ENCODE measurements at regions not wholly inside any gene's neighbourhood (a gene's known extent, or its start where the extent isn't known, plus 50 kb on each side); places are given as distances from the start of the nearest gene placed in this dataset.

DNA sequence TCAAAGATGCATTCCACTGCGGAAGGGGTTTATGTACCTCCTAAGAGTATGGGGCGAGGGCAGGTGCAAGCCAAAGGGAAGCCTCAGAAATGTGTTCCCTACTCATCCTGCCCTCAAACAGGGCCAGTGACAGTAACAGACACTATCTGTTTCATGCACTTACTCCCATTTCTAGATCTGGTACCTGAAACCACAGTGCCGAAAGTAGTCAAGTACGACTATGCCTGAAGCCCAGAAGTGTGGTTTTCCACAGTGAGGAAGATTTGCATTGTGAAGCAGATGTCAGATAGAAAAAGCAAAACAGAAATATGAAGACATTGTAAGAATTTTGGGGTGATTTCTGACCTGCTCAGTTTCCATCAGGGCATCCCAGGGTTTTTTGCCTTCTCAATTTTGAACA lies 748.7 kb downstream of the RNF144A start:
- Mint-ChIP-seq H3K36me3 (ENCODE audit: low read depth) (no peaks in the 10 kb centered on the region), H3K4me3 (no peak overlapping the region)

DNA sequence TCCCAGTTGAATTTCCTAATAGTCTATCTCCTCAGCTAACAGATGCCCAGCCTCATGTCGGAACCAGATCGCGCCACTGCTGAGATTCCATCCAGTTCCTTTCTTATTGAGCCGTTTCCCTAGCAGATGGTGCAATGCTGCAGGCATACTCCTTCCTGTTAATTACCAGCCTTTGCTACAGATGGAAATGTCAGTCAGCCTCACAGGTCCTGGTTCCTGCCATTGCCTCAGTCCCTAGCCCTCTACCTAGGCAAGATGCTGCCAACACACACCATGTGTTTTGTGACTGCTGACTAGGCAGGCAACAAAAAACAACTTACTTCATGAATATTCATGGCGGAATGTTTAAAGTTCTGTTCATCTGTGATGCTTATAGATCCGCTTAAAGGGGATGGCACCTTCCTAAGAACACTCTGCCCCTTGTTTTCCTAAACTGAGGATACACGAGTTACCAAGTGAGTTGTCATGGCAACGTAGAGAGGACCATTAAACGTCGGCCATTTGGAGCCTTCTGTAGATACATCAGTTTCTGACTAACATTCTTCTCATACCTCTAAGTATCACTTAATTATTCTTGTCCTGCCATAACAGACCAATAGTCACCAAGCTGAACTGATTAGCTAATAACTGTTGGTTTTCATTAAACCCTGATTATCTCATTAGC lies 749.5 kb downstream of the RNF144A start:
- H3K9me3 Mint-ChIP-seq: no peaks in the 10 kb centered on the region
- H3K27ac Mint-ChIP-seq: no peak overlapping the region
- no peaks in the 10 kb centered on the region for H3K36me3 Mint-ChIP-seq (ENCODE audit: low read depth)
- H3K4me3 Mint-ChIP-seq: no peak overlapping the region
- H3K4me1 Mint-ChIP-seq (ENCODE audit: low read depth): peaks cover 25% of the 10 kb centered on the region
- no peaks in the 10 kb centered on the region for H3K27me3 Mint-ChIP-seq

More for the DNA sequence above, 748.7 kb downstream of the RNF144A start:
- no peak overlapping the region for H3K27ac Mint-ChIP-seq
- no peaks in the 10 kb centered on the region for H3K27me3 Mint-ChIP-seq
- H3K4me1 Mint-ChIP-seq (ENCODE audit: low read depth): peaks cover 16% of the 10 kb centered on the region
- peaks cover 1% of the 10 kb centered on the region for H3K9me3 Mint-ChIP-seq

DNA sequence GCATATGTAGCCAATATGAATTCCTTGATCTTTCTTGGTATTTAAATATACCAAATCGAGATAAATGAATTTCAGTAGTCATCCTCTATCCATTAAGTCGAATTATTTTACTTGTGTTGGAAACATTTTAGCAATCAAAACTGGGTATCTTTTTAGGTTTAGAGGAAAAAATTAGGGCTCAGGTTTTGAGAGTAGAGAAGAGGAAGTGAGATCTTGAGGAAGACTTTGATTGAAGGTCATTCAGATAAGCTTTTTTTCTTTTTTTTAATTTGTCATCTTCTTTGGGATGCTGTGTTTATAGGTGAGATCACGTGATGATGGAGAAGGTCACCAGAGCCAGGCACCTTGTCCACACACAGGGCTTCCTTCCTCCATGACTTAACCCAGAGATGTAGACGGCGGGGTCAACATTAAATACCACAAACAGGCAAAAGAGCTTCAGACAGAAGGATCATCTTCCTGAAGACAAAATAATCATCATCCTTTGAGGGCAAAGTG lies 750.1 kb downstream of the RNF144A start:
- no peaks in the 10 kb centered on the region for H3K36me3 Mint-ChIP-seq (ENCODE audit: low read depth)
- H3K4me1 Mint-ChIP-seq (ENCODE audit: low read depth): peaks cover 31% of the 10 kb centered on the region
- H3K4me3 Mint-ChIP-seq: no peak overlapping the region

DNA sequence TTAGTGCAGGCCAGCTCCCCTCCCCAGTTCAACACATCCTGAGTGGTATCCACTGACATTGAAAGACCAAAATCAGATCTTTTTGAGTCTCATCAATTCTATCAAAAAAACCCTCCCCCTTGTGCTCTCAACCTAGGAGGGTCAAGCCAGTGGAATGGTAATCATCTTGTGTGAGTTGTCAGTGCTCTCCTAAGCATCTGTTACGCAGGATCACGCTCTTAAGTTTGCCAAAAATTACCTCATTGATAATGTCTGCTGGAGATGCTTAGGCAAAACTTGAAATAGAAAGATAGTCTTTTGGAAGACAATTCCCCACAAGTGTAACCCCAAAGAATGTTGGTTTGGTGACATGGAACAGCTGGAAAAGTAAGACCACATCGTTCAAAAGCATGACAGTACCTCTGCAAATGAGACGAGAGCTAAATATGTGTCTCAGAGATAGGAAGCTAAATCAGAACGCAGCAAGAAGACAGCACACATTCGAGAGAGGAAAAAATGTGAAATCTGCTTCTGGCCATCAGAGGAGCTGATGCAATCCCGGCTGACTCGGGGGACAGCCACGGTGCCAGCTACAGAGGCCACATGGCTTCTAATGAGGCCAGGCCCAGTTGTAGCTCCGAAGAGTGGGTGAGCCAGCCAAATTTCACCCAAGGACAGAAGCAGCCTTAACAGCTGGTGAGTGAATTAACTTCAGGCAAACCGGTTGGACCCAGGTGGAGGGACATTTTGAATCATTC lies 753.9 kb downstream of the RNF144A start:
- Mint-ChIP-seq H3K27ac (peak overlapping the region; percentile 92), H3K9me3 (peaks cover 3% of the 10 kb centered on the region), H3K4me1 (ENCODE audit: low read depth) (peaks cover 58% of the 10 kb centered on the region), H3K27me3 (no peaks in the 10 kb centered on the region), H3K36me3 (ENCODE audit: low read depth) (peaks cover 4% of the 10 kb centered on the region), H3K4me3 (peak overlapping the region; percentile 38)

More for the DNA sequence above, 750.1 kb downstream of the RNF144A start:
- Mint-ChIP-seq H3K27ac (no peak overlapping the region), H3K27me3 (no peaks in the 10 kb centered on the region), H3K9me3 (no peaks in the 10 kb centered on the region)

DNA sequence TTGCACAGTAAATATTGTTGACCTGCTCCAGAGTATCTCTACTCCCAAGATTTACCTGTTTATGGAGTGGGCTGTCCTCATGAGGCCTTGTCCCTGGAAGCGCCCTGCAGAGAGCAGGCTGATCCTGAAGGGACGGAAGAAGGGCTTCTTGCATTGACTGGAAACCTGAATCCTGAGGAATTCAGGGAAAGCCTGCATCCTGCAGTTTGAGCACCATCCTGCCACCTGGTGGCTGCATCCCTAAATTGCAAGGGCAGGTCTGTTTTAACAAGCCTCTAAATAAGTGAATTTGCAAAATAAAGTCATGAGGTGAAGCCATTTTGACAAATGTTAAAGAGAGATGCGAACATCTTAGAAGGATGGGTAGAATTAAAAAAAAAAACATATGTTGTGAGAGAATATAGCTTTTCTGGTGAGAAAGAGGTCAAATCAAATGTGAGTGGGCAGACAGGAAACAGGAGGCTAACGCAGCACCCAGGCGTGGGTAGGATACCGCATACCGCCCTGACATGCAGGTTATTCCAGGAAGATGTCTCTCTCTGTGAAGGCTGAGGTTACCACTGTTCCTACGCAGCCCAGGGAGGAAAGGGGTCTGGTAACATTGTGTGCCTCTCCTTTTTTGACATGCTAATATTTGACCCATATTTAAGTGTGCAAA lies 754.9 kb downstream of the RNF144A start:
- no peaks in the 10 kb centered on the region for H3K27me3 Mint-ChIP-seq
- H3K9me3 Mint-ChIP-seq: peaks cover 3% of the 10 kb centered on the region
- peak overlapping the region; percentile 92 for H3K27ac Mint-ChIP-seq
- peaks cover 4% of the 10 kb centered on the region for H3K36me3 Mint-ChIP-seq (ENCODE audit: low read depth)
- H3K4me3 Mint-ChIP-seq: peak overlapping the region; percentile 50
- H3K4me1 Mint-ChIP-seq (ENCODE audit: low read depth): peaks cover 62% of the 10 kb centered on the region

DNA sequence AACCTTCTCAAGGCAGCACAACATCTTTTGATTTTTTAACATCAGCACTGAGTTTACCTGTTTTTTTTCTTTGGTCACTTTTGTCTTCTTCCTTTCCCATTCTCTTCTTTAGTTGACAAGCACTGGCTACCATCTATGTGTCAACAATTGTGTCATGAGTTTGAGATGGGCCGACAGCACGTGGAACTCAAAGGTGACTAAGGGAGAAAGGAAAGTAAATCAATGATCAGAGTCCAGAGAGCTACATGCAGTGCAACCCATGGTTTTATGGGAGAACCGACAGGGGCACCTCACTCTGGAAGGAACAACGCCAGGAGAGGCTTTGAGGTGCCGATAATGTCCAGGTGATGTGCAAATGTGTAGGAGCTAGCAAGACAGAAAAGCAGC lies 755.5 kb downstream of the RNF144A start:
- Mint-ChIP-seq H3K4me1 (ENCODE audit: low read depth) (peaks cover 58% of the 10 kb centered on the region), H3K27ac (peak overlapping the region; percentile 92), H3K27me3 (no peaks in the 10 kb centered on the region), H3K4me3 (peak overlapping the region; percentile 50), H3K9me3 (peaks cover 3% of the 10 kb centered on the region), H3K36me3 (ENCODE audit: low read depth) (peaks cover 4% of the 10 kb centered on the region)

DNA sequence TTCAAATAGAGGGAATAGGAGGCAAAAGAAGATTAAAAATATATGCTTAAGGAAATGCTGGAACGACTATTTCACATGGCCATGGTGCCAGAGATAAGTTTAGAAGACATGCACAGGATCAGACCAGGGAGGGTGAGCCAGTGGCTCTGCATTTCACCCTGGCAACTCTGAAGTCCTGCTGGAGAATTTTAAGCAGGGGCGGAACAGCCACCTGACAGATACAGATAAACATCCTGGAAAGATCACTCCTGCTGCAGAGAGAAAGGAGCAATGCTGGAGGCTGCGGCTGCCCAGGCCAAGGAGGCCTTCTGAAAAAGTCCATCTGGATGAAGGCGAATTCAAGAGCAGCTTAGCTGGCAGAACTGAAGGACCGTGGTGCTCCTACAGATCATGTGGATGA lies 755.9 kb downstream of the RNF144A start:
- Mint-ChIP-seq H3K9me3 (peaks cover 3% of the 10 kb centered on the region), H3K4me1 (ENCODE audit: low read depth) (peaks cover 58% of the 10 kb centered on the region), H3K27me3 (no peaks in the 10 kb centered on the region), H3K4me3 (peak overlapping the region; percentile 50), H3K36me3 (ENCODE audit: low read depth) (peaks cover 4% of the 10 kb centered on the region), H3K27ac (peak overlapping the region; percentile 92)

DNA sequence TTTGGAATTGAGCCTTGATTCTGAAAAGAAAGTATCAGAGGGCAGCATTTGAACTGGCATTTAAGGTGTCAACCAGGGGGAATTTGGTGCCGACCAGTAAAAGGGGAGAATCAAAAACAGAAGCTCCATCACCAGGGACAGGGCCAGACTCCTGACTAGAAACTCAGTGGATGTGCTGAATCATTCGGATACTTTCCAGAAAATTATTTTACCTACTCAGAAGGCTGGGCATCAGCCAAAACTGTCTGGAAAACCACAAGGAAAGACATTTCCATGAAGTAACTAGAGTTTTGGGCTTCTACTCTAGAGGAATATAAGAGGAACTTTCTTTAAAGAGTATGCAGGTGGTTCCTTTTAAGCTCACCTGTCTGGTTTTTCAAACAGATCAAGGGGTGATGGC lies 756.6 kb downstream of the RNF144A start:
- Mint-ChIP-seq H3K4me1 (ENCODE audit: low read depth) (peaks cover 58% of the 10 kb centered on the region), H3K9me3 (peaks cover 3% of the 10 kb centered on the region), H3K27me3 (no peaks in the 10 kb centered on the region), H3K27ac (peak overlapping the region; percentile 32), H3K4me3 (no peak overlapping the region), H3K36me3 (ENCODE audit: low read depth) (peaks cover 4% of the 10 kb centered on the region)

DNA sequence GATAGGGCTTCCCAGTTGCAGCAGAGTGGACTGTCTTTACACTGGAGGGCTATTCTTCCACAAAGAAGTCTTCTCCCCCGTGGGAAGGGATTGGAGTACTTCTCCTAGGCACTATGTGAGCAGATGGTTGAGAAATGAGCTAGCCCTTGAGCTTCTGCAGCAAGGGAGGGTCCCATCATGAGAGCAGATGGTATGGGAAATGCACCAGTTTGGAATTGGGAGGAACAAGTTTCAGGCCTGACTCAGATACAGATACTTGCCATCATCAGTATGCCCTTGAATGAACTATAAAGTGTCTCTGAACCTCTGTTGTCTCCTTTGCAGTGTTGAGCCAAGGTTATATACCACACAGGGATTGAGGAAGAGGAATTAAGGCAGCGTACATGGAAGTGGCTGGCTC lies 757.4 kb downstream of the RNF144A start:
- Mint-ChIP-seq H3K27me3 (no peaks in the 10 kb centered on the region), H3K36me3 (ENCODE audit: low read depth) (peaks cover 4% of the 10 kb centered on the region), H3K27ac (no peak overlapping the region), H3K4me1 (ENCODE audit: low read depth) (peaks cover 63% of the 10 kb centered on the region), H3K4me3 (no peak overlapping the region), H3K9me3 (peaks cover 3% of the 10 kb centered on the region)

DNA sequence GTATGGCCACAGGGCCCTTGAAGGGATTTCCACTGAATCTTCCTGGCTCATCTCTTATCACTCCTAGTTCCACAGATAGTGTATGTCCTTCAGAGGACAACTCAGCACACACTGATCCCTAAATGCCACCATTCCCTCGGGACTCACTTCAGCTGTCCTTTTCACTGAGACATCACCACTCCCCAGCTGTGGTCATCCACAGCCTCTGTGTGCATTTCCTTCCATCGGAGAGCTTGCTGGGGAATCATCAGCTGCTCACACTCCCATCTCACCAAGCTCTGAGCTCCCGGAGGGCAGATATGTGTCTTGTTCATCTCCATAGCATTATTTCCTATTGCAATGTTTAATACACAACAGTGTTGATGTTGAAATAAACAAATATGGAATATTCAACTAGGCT lies 759.5 kb downstream of the RNF144A start:
- peaks cover 4% of the 10 kb centered on the region for H3K36me3 Mint-ChIP-seq (ENCODE audit: low read depth)
- peaks cover 45% of the 10 kb centered on the region for H3K4me1 Mint-ChIP-seq (ENCODE audit: low read depth)
- no peak overlapping the region for H3K27ac Mint-ChIP-seq
- H3K9me3 Mint-ChIP-seq: peaks cover 3% of the 10 kb centered on the region
- H3K27me3 Mint-ChIP-seq: no peaks in the 10 kb centered on the region
- no peak overlapping the region for H3K4me3 Mint-ChIP-seq

DNA sequence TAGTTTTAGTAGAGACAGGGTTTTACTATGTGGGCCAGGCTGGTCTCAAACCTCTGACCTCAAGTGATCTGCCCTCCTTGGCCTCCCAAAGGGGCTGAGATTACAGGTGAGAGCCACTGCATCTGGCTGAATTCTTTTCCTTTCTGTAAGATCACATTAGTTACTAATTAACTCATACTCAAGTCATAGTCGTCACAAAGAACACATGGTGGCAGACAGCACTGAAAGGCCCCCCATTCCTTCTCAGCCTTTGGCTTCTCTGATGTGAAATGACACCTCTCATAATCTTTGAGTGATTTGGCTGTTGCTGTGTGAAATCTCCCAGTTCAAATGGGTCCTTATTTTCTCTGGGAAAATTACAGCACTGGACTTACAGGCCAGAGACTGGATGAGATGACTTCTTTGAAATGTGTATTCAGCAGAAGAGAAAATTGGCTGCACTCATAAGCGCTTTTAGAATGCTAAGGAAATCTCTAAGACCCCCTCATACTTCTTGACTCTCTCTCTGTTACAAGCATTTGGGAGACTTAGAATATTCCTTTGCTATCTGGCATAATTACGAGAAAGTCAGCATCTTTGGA lies 764.8 kb downstream of the RNF144A start:
- peaks cover 4% of the 10 kb centered on the region for H3K9me3 Mint-ChIP-seq
- no peaks in the 10 kb centered on the region for H3K27me3 Mint-ChIP-seq
- no peaks in the 10 kb centered on the region for H3K36me3 Mint-ChIP-seq (ENCODE audit: low read depth)
- no peak overlapping the region for H3K27ac Mint-ChIP-seq
- no peak overlapping the region for H3K4me3 Mint-ChIP-seq
- peaks cover 7% of the 10 kb centered on the region for H3K4me1 Mint-ChIP-seq (ENCODE audit: low read depth)

DNA sequence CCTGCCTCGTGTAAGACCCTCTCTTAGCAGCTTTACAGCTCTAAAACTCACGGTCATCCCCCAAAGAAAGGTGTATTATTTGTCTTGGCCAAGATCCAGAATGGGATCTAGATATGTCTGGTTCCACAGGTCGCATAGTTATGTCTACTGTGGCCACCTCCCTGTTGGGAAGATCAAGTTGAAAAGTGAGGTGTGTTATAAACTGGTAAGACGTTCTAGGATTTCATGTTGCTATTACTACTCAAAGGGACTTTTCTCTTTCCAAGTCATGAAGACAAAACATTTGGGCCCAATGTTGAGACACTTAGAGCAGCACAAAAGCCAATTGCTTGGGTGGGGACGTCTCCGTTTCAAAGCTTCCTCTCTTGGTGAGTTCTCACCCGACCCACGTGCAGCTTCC lies 766.0 kb downstream of the RNF144A start:
- peaks cover 4% of the 10 kb centered on the region for H3K9me3 Mint-ChIP-seq
- no peaks in the 10 kb centered on the region for H3K27me3 Mint-ChIP-seq
- H3K27ac Mint-ChIP-seq: no peak overlapping the region
- H3K4me1 Mint-ChIP-seq (ENCODE audit: low read depth): peaks cover 7% of the 10 kb centered on the region
- no peak overlapping the region for H3K4me3 Mint-ChIP-seq
- H3K36me3 Mint-ChIP-seq (ENCODE audit: low read depth): no peaks in the 10 kb centered on the region

DNA sequence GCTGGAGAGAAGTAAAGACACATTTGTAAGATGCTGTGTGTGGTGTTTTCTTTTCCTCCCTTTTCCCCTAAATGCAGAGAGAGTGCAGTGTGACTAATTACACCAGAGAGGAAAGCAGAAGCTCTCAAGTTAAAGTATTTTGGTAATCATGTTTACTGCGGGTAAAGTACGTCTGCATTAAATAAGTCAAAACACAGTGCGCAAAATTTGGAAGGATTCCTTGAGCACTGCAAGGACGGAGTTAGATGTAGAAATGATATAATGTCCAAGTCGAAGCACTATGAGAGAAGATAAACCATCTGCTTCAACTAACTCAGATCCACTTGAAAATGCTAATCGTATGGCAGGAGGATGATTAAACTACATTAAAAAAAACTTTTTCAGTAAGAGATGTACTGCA lies 766.5 kb downstream of the RNF144A start:
- no peak overlapping the region for H3K27ac Mint-ChIP-seq
- no peaks in the 10 kb centered on the region for H3K36me3 Mint-ChIP-seq (ENCODE audit: low read depth)
- no peak overlapping the region for H3K4me3 Mint-ChIP-seq
- peaks cover 4% of the 10 kb centered on the region for H3K9me3 Mint-ChIP-seq
- no peaks in the 10 kb centered on the region for H3K27me3 Mint-ChIP-seq
- H3K4me1 Mint-ChIP-seq (ENCODE audit: low read depth): peaks cover 7% of the 10 kb centered on the region

DNA sequence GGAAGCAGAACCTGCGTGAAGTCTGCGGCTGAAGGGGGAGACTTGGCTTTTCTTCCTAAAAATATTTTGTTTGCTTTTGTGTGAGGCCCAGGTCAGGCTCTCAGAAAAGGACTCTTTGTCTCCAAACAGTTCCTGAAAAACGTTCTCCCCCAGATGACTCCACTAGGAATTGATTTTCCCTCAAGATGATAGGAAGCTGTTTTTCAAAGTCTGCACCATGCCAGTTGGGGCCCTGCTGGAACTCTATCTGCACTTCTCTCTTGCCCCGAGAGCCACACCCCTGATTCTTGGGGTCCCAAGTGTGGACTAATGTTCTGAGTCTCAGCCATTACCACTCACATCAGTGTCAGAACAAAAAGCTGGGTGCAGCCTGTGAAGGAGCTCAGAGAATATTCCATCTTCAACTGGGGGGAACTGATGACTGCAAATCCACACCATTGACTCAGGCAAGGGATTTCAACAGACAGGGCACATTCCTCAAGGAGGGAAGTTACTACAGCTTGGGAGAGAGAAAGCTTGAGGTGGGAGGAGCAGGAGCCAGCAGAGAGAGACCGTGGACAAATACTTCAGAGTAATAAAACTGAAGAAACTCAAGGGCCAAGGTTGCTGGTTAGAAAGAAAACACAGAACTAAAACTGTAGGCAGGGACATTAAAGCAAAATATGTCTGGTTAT lies 768.3 kb downstream of the RNF144A start:
- Mint-ChIP-seq H3K36me3 (ENCODE audit: low read depth) (no peaks in the 10 kb centered on the region), H3K27ac (no peak overlapping the region), H3K4me3 (no peak overlapping the region), H3K4me1 (ENCODE audit: low read depth) (peaks cover under 1% of the 10 kb centered on the region), H3K27me3 (no peaks in the 10 kb centered on the region), H3K9me3 (peaks cover 4% of the 10 kb centered on the region)
